ENCODE measurements at regions not wholly inside any gene's neighbourhood (a gene's known extent, or its start where the extent isn't known, plus 50 kb on each side); places are given as distances from the start of the nearest gene placed in this dataset.

DNA sequence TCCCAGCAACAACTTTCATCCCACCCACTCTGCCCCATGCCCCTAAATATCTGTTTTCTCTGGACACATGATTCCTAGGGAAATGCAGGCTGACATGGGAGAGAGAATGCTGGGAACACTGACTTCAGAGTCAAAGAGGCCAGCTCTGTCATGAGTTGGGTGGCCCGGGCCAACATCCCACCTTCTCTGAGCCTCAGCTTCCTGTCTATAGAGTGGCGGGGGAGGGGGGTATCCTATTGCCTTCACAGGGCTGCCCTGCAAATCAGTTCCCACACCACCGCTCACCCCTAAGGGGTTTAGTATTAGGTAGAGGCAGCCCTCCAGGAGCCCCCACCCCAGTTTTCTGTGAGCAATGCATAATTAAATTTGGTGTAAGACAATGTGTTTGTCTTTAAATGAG, 175.0 kb upstream of the NCAM1 start:
- FAIRE-seq (no peak), DNase-seq (no peak)
- WGBS, 3 donors: 86 to 89% (median 86%) methylated on average over 3 of the region's 3 CpGs
- Histone ChIP-seq H3K9me3 (ENCODE audit: control insufficient read depth in 2 of 2, insufficient read depth in 1 of 2, low read depth in 1 of 2, low read length in 1 of 2) (no peaks in the 10 kb centered on the region), H3K4me3 (ENCODE audit: low read depth in 1 of 3, low read length in 3 of 3) (no peak overlapping the region), H3K27ac (ENCODE audit: low read depth in 1 of 3, low read length in 2 of 3) (no peak overlapping the region), H3K27me3 (ENCODE audit: control insufficient read depth in 3 of 3, insufficient read depth in 3 of 3, low read length in 3 of 3) (no peaks in the 10 kb centered on the region), H3K4me1 (ENCODE audit: control insufficient read depth in 3 of 3, insufficient read depth in 2 of 3, low read depth in 1 of 3, low read length in 2 of 3) (no peaks in the 10 kb centered on the region), H3K36me3 (ENCODE audit: control insufficient read depth in 3 of 3, insufficient read depth in 2 of 3, low read depth in 1 of 3, low read length in 3 of 3) (no peaks in the 10 kb centered on the region)

DNA sequence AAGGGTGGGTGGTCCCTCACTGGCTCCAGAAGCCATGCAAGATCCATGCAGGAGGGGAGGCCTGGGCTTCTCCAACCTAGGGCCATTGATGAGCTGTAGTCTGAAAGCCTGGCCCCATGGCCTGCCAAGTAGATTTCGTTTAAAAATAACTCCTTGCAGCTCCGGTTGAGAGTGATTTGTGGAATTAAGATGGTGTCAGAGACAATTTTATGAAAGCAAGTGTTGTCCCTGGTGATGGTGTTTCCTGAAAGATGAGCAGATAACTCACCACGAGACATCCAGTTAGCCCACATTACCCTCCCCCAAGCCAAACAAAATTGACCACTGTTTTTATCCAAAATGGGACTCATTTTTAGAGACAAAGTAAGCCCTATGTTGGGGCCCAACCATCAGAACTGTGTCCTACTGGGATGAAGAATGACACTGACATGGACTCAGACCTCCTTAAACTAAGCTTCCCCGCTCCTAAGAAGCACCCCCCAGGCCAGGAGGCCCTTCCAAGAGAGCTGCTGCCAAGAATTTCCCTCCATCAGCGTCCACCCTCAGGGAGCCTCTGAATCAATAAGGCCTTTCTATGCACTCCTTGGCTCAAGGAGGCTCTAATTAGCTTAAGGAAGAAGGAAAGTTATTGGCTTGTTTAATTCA, 174.2 kb upstream of the NCAM1 start:
- DNase-seq: no peak
- H3K9me3 ChIP-seq (ENCODE audit: control insufficient read depth in 2 of 2, insufficient read depth in 1 of 2, low read depth in 1 of 2, low read length in 1 of 2): no peaks in the 10 kb centered on the region
- FAIRE-seq: no peak
- no peaks in the 10 kb centered on the region for H3K36me3 ChIP-seq (ENCODE audit: control insufficient read depth in 3 of 3, insufficient read depth in 2 of 3, low read depth in 1 of 3, low read length in 3 of 3)
- H3K27ac ChIP-seq (ENCODE audit: low read depth in 1 of 3, low read length in 2 of 3): no peak overlapping the region
- no peaks in the 10 kb centered on the region for H3K27me3 ChIP-seq (ENCODE audit: control insufficient read depth in 3 of 3, insufficient read depth in 3 of 3, low read length in 3 of 3)
- 57 to 62% (median 58%) methylated on average over 5 of the region's 5 CpGs for whole genome bisulfite sequencing, 3 donors
- H3K4me1 ChIP-seq (ENCODE audit: control insufficient read depth in 3 of 3, insufficient read depth in 2 of 3, low read depth in 1 of 3, low read length in 2 of 3): no peaks in the 10 kb centered on the region
- H3K4me3 ChIP-seq (ENCODE audit: low read depth in 1 of 3, low read length in 3 of 3): no peak overlapping the region

DNA sequence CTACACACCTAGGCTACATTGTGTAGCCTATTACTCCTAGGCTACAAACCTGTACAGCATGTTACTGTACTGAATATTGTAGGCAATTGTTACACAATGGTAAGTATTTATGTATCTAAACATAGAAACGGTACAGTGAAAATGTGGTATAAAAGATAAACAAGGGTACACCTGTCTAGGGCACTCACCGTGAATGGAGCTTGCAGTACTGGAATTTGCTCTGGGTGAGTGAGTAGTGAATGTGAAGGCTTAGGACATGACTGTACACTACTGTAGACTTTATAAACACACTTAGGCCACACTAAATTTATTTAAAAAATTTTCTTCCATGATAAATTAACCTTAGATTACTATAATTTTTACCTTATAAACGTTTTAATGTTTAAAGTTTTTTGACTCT, 171.7 kb upstream of the NCAM1 start:
- Histone ChIP-seq H3K9me3 (ENCODE audit: control insufficient read depth in 2 of 2, insufficient read depth in 1 of 2, low read depth in 1 of 2, low read length in 1 of 2) (no peaks in the 10 kb centered on the region), H3K27ac (ENCODE audit: low read depth in 1 of 3, low read length in 2 of 3) (no peak overlapping the region), H3K27me3 (ENCODE audit: control insufficient read depth in 3 of 3, insufficient read depth in 3 of 3, low read length in 3 of 3) (no peaks in the 10 kb centered on the region), H3K4me1 (ENCODE audit: control insufficient read depth in 3 of 3, insufficient read depth in 2 of 3, low read depth in 1 of 3, low read length in 2 of 3) (no peaks in the 10 kb centered on the region), H3K36me3 (ENCODE audit: control insufficient read depth in 3 of 3, insufficient read depth in 2 of 3, low read depth in 1 of 3, low read length in 3 of 3) (no peaks in the 10 kb centered on the region), H3K4me3 (ENCODE audit: low read depth in 1 of 3, low read length in 3 of 3) (no peak overlapping the region)
- 32 to 54% (median 40%) methylated on average over 3 of the region's 3 CpGs for WGBS, 3 donors
- no peak for DNase-seq
- FAIRE-seq: no peak

DNA sequence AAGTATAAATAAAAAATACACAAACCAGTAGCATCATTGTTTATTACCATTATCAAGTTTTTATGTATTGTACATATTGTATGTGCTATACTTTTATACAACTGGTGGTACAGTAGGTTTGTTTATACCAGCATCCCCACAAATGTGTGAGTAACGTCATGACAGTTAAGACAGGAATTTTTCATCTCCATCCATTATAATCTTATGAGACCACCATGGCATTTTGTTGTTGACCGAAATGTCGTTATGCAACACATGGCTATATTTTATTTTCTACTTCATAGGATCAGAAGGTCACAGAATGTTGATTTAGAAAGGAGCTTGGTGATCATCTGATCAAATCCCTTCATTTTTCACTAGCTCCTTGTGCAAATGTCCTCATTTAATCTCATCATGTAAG, 170.9 kb upstream of the NCAM1 start:
- DNase-seq (no peak), FAIRE-seq (no peak)
- H3K9me3 ChIP-seq (ENCODE audit: control insufficient read depth in 2 of 2, insufficient read depth in 1 of 2, low read depth in 1 of 2, low read length in 1 of 2): no peaks in the 10 kb centered on the region
- no peak overlapping the region for H3K27ac ChIP-seq (ENCODE audit: low read depth in 1 of 3, low read length in 2 of 3)
- H3K27me3 ChIP-seq (ENCODE audit: control insufficient read depth in 3 of 3, insufficient read depth in 3 of 3, low read length in 3 of 3): no peaks in the 10 kb centered on the region
- H3K4me3 ChIP-seq (ENCODE audit: low read depth in 1 of 3, low read length in 3 of 3): no peak overlapping the region
- H3K36me3 ChIP-seq (ENCODE audit: control insufficient read depth in 3 of 3, insufficient read depth in 2 of 3, low read depth in 1 of 3, low read length in 3 of 3): no peaks in the 10 kb centered on the region
- H3K4me1 ChIP-seq (ENCODE audit: control insufficient read depth in 3 of 3, insufficient read depth in 2 of 3, low read depth in 1 of 3, low read length in 2 of 3): no peaks in the 10 kb centered on the region
- 74 to 79% (median 77%) methylated on average over 3 of the region's 3 CpGs for WGBS, 3 donors

DNA sequence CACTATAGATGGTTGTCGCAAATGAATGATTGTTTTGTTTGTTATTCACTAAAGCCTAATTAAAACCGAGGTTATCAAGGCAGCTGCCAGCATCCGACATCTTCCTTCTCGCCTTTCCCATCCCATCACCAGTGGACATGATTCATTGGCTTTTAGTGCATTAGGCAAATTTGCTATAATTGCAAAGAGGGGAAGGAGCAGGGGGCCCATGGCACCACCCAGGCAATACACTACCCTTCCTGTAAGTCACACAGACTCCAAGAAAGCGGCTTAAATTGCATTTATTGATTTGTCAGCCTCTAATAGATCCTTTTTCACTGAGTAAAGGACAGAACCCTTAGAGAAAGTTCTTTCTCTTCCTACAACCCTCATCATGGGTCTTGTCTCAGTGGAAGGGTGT, 169.2 kb upstream of the NCAM1 start:
- Histone ChIP-seq H3K4me1 (ENCODE audit: control insufficient read depth in 3 of 3, insufficient read depth in 2 of 3, low read depth in 1 of 3, low read length in 2 of 3) (no peaks in the 10 kb centered on the region), H3K27ac (ENCODE audit: low read depth in 1 of 3, low read length in 2 of 3) (no peak overlapping the region), H3K4me3 (ENCODE audit: low read depth in 1 of 3, low read length in 3 of 3) (no peak overlapping the region), H3K36me3 (ENCODE audit: control insufficient read depth in 3 of 3, insufficient read depth in 2 of 3, low read depth in 1 of 3, low read length in 3 of 3) (no peaks in the 10 kb centered on the region), H3K27me3 (ENCODE audit: control insufficient read depth in 3 of 3, insufficient read depth in 3 of 3, low read length in 3 of 3) (no peaks in the 10 kb centered on the region), H3K9me3 (ENCODE audit: control insufficient read depth in 2 of 2, insufficient read depth in 1 of 2, low read depth in 1 of 2, low read length in 1 of 2) (no peaks in the 10 kb centered on the region)
- DNase-seq: no peak
- 80 to 84% (median 82%) methylated on average over 5 of the region's 5 CpGs for WGBS, 3 donors
- FAIRE-seq: no peak

DNA sequence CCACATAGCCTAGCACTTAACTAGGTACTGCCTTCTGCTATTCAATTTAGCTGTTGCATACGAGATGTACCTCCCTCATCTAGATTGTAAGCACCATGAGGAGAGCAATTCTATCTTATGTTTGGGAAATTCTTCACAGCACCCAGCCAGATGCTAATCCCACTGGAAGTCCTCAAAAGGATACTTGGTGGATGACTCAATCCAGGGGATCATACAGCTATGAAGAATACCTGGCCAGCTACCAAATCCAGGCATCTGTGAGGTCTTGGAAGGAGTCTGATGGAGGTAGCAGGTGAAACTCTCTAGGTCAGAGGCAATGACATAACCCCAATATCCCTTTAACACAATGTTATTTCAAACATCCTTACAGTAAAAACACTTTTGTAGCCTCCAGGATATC, 167.8 kb upstream of the NCAM1 start:
- H3K4me3 ChIP-seq (ENCODE audit: low read depth in 1 of 3, low read length in 3 of 3): no peak overlapping the region
- H3K4me1 ChIP-seq (ENCODE audit: control insufficient read depth in 3 of 3, insufficient read depth in 2 of 3, low read depth in 1 of 3, low read length in 2 of 3): no peaks in the 10 kb centered on the region
- no peak overlapping the region for H3K27ac ChIP-seq (ENCODE audit: low read depth in 1 of 3, low read length in 2 of 3)
- no peaks in the 10 kb centered on the region for H3K9me3 ChIP-seq (ENCODE audit: control insufficient read depth in 2 of 2, insufficient read depth in 1 of 2, low read depth in 1 of 2, low read length in 1 of 2)
- FAIRE-seq: no peak
- no peak for DNase-seq
- no peaks in the 10 kb centered on the region for H3K27me3 ChIP-seq (ENCODE audit: control insufficient read depth in 3 of 3, insufficient read depth in 3 of 3, low read length in 3 of 3)
- H3K36me3 ChIP-seq (ENCODE audit: control insufficient read depth in 3 of 3, insufficient read depth in 2 of 3, low read depth in 1 of 3, low read length in 3 of 3): no peaks in the 10 kb centered on the region
- 60 to 84% (median 76%) methylated on average over 1 of the region's 1 CpG for WGBS, 3 donors

DNA sequence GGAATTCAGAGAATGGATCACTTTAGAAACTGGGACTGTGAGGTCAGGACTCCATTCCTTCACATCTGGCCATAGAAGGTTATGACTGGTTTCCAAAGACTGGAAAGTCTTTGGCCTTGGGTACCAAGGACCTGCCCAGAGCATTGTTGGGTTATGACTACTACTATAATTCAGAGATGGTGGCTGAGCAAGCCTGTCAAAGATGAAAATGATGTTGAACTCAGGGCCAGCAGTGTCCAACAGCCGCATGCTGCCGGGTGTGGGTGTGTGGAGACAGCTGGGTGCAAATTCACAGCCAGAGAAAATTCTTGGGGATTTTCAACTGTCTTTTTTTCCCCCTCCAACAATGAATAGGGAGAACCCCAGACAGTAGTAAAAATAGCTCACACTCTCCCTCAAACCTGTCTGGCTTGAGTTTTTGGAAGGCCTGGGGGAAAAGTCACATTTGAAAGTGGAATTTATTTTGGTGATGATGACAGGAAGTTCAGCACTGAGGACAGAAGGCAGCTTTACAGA, 166.8 kb upstream of the NCAM1 start:
- no peak overlapping the region for H3K4me3 ChIP-seq (ENCODE audit: low read depth in 1 of 3, low read length in 3 of 3)
- no peak for DNase-seq
- no peak for FAIRE-seq
- H3K27me3 ChIP-seq (ENCODE audit: control insufficient read depth in 3 of 3, insufficient read depth in 3 of 3, low read length in 3 of 3): no peaks in the 10 kb centered on the region
- H3K27ac ChIP-seq (ENCODE audit: low read depth in 1 of 3, low read length in 2 of 3): no peak overlapping the region
- no peaks in the 10 kb centered on the region for H3K36me3 ChIP-seq (ENCODE audit: control insufficient read depth in 3 of 3, insufficient read depth in 2 of 3, low read depth in 1 of 3, low read length in 3 of 3)
- no peaks in the 10 kb centered on the region for H3K4me1 ChIP-seq (ENCODE audit: control insufficient read depth in 3 of 3, insufficient read depth in 2 of 3, low read depth in 1 of 3, low read length in 2 of 3)
- WGBS, 3 donors: 64 to 95% (median 79%) methylated on average over 2 of the region's 2 CpGs
- no peaks in the 10 kb centered on the region for H3K9me3 ChIP-seq (ENCODE audit: control insufficient read depth in 2 of 2, insufficient read depth in 1 of 2, low read depth in 1 of 2, low read length in 1 of 2)

DNA sequence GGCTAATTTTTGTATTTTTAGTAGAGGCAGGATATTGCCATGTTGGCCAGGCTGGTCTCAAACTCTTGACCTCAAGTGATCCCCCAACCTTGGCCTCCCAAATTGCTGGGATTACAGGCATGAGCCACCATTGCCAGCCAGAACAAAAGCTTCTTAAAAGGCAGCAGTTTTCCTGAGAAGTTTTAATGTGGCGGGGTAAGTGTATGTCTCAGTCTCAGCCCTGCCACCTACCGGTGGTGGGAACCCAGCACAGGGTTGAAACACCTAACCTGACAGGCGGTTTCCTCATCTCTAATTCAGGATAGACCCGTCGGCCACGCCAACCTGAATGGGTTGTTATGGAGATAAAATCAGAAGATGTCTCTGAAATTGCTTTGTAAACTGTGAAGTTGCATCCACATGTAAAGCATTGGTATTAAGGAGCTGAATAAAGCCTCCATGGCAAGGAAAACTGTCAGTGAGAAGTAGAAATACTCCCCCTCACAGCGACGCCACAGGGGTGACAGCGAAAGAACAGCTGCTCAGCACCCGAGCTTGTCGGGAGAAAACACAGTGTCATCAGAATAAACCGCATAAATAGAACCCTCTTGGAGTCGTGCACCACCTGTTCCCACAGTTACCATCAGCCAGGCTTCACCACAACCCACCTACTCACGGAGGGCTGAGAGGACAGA, 165.9 kb upstream of the NCAM1 start:
- 65 to 79% (median 75%) methylated on average over 14 of the region's 14 CpGs for WGBS, 3 donors
- H3K9me3 ChIP-seq (ENCODE audit: control insufficient read depth in 2 of 2, insufficient read depth in 1 of 2, low read depth in 1 of 2, low read length in 1 of 2): no peaks in the 10 kb centered on the region
- no peaks in the 10 kb centered on the region for H3K4me1 ChIP-seq (ENCODE audit: control insufficient read depth in 3 of 3, insufficient read depth in 2 of 3, low read depth in 1 of 3, low read length in 2 of 3)
- no peak overlapping the region for H3K27ac ChIP-seq (ENCODE audit: low read depth in 1 of 3, low read length in 2 of 3)
- no peaks in the 10 kb centered on the region for H3K36me3 ChIP-seq (ENCODE audit: control insufficient read depth in 3 of 3, insufficient read depth in 2 of 3, low read depth in 1 of 3, low read length in 3 of 3)
- no peak for FAIRE-seq
- peak in 1 of 2 donors; percentile 21 for DNase-seq
- no peaks in the 10 kb centered on the region for H3K27me3 ChIP-seq (ENCODE audit: control insufficient read depth in 3 of 3, insufficient read depth in 3 of 3, low read length in 3 of 3)
- no peak overlapping the region for H3K4me3 ChIP-seq (ENCODE audit: low read depth in 1 of 3, low read length in 3 of 3)
